HUES64 (cell line): ENCODE measurements at regions not wholly inside any gene's neighbourhood (a gene's known extent, or its start where the extent isn't known, plus 50 kb on each side); places are given as distances from the start of the nearest gene placed in this dataset.
A peak's percentile ranks its signal among the peaks of the same experiment; 100 is the strongest.

Experiments used
- H3K27ac ChIP-seq: 2 replicates; pipeline ENCODE4 v1.7.0; 2013; ENCODE audit warnings: low read depth, low read length, inconsistent platforms
- H3K27me3 ChIP-seq: 2 replicates; pipeline ENCODE4 v1.6.1; 2013; ENCODE audit warnings: mild to moderate bottlenecking, low read length; ENCODE audit not compliant: insufficient read depth
- H3K36me3 ChIP-seq: 2 replicates; pipeline ENCODE4 v1.6.1; 2013; ENCODE audit warnings: mild to moderate bottlenecking, low read length; ENCODE audit not compliant: insufficient read depth
- H3K4me1 ChIP-seq: 2 replicates; pipeline ENCODE4 v1.6.1; 2013; ENCODE audit warnings: mild to moderate bottlenecking, low read length, moderate library complexity; ENCODE audit not compliant: insufficient read depth
- H3K4me3 ChIP-seq: 2 replicates; pipeline ENCODE4 v1.5.1; 2013; ENCODE audit warnings: mild to moderate bottlenecking, low read length, moderate library complexity
- H3K9ac ChIP-seq: 2 replicates; pipeline ENCODE4 v1.6.1; 2013; ENCODE audit warnings: mild to moderate bottlenecking, low read depth, low read length
- H3K9me3 ChIP-seq: 2 replicates; pipeline ENCODE4 v1.6.1; 2013; ENCODE audit warnings: low read depth, low read length; ENCODE audit not compliant: insufficient read depth
- WGBS: fragments of 150-250, 120-280 bp; methylation state at CpG from one replicate; pipeline ENCODE4 v1.1.7; 2013; ENCODE audit warnings: missing lambda C conversion rate; 5-methylcytosine and 5-hydroxymethylcytosine counted together

DNA sequence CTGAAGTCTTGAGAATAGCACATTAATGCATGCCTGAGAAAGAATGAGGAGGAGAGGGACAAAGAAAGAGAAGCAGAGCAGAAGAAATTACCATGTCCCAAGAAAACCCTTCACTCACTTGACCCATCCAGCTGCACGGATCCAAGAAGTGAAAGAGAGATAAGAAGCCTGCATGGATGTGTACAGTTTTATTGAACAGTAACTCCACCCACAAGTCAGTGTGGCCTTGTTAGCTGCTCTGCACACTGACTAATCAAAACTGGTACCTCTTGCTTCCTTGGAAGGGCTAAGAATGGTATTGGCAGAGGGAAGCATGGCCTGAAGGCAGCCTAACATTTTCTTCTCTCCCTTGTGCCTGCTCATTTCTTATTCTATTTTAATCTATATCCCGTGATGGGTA, 163.9 kb downstream of the SLC7A11 start:
- no peaks in the 10 kb centered on the region for H3K9me3 ChIP-seq
- no peaks in the 10 kb centered on the region for H3K27me3 ChIP-seq
- no peaks in the 10 kb centered on the region for H3K4me1 ChIP-seq
- no peak overlapping the region for H3K9ac ChIP-seq
- no peak overlapping the region for H3K27ac ChIP-seq
- no peak overlapping the region for H3K4me3 ChIP-seq
- WGBS: 100% methylated on average over 2 of the region's 2 CpGs
- H3K36me3 ChIP-seq: no peaks in the 10 kb centered on the region

DNA sequence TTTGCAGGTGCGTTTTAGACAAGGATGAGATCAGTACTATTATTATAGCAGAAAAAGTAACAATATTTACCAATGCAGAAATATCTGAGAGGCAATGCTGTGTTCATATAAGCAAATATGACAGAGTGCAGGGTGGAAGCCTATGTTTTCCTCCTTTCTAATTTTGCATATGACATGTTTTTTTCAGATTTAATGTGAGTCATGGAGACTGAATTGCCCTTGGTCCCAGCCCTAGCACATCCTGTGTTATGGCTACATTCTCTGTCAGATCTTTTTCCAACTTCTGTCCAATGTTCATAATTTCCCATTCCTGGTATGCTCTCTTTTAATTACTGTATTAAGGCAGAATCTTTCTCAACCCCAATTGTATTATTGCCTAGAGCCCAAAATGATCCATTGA, 165.6 kb downstream of the SLC7A11 start:
- 100% methylated on average over 1 of the region's 1 CpG for WGBS

DNA sequence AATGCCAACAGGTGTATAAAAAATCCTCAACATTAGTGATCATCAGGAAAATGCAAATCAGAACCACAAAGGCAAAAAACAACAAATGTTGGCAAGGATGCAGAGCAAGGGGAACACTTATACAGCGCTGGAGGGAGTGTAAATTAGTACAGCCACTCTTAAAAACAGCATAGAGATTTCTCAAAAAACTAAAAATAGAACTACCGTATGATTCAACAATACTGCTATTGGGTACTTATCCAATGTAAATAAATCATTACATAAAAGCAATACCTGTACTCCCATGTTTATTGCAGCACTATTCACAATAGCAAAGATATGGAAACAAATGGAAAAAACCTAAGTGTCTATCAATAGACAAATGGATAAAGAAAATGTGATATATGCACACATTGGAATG, 171.3 kb downstream of the SLC7A11 start:
- Histone ChIP-seq H3K9ac (no peak overlapping the region), H3K36me3 (no peaks in the 10 kb centered on the region), H3K27me3 (no peaks in the 10 kb centered on the region), H3K4me3 (no peak overlapping the region), H3K4me1 (no peaks in the 10 kb centered on the region), H3K27ac (no peak overlapping the region), H3K9me3 (no peaks in the 10 kb centered on the region)
- 93% methylated on average over 2 of the region's 2 CpGs for WGBS

More for the DNA sequence above, 165.6 kb downstream of the SLC7A11 start:
- no peak overlapping the region for H3K9ac ChIP-seq
- no peak overlapping the region for H3K27ac ChIP-seq
- no peaks in the 10 kb centered on the region for H3K27me3 ChIP-seq
- no peaks in the 10 kb centered on the region for H3K9me3 ChIP-seq
- H3K36me3 ChIP-seq: no peaks in the 10 kb centered on the region
- no peaks in the 10 kb centered on the region for H3K4me1 ChIP-seq
- H3K4me3 ChIP-seq: no peak overlapping the region

DNA sequence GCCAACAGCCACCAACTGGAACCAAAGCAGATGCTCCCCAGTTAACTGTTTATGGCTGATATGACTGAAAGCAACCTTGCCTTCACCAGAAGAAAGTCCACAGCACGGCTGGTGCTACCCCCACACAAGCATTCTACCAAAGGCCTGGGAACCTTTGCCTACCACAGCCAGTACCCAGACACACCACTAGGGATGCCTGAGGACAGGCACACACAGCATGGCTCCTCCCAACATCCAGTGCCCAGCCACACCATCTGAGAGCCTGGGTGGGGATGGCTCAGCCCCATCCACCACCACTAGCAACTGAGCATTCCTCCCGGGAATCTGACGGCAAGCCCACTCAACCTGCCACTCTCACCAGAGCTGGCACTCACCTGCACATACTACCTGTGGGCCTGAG, 178.6 kb downstream of the SLC7A11 start:
- Histone ChIP-seq H3K4me1 (no peaks in the 10 kb centered on the region), H3K9me3 (no peaks in the 10 kb centered on the region)
- 95% methylated on average over 3 of the region's 3 CpGs for WGBS

DNA sequence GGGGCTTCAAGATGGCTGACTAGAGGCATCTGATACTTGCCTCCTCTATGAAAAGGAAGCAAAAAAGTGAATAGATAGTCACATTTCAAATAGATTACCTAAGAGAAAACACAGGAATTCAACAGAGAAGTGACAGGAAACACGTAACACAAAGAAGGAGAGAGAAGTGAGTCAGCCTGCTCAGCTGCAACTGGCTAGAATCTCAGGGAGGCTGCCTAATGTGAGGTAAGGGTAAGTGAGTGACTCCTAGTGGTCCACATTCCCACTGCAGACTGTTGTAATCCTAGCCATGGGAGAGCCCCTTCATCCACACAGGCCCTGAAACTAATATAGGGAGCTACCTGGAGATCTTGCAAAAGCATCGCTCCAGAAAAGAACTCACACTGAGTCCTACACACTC, 179.2 kb downstream of the SLC7A11 start:
- 91% methylated on average over 2 of the region's 2 CpGs for WGBS
- H3K9me3 ChIP-seq: no peaks in the 10 kb centered on the region

More for the DNA sequence above, 178.6 kb downstream of the SLC7A11 start:
- Histone ChIP-seq H3K9ac (no peak overlapping the region), H3K36me3 (no peaks in the 10 kb centered on the region), H3K4me3 (no peak overlapping the region), H3K27ac (no peak overlapping the region), H3K27me3 (no peaks in the 10 kb centered on the region)

DNA sequence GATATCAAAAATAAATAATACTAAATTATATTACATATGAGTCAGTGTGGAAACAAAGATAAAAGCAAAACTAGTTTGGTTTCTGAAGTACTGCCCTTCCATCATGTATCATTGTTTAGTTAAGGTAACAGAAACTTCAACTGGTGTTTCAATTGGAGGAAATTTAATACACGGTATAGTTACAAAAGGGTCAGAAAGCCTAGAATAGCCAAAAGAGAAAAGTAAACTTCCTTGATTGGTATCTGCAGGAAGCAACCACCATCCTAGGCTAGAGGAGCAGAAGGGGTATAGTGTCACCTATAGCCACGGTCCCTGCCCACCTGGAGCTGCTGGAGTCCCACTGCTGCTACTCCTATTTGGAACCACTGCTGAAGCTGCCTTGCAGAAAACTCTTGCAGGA, 185.6 kb downstream of the SLC7A11 start:
- no peaks in the 10 kb centered on the region for H3K36me3 ChIP-seq
- H3K27ac ChIP-seq: no peak overlapping the region
- H3K9me3 ChIP-seq: no peaks in the 10 kb centered on the region
- WGBS: 97% methylated on average over 2 of the region's 2 CpGs
- no peak overlapping the region for H3K9ac ChIP-seq
- no peaks in the 10 kb centered on the region for H3K27me3 ChIP-seq
- H3K4me1 ChIP-seq: peaks cover 7% of the 10 kb centered on the region; the same call in 1 of the 2 replicates
- no peak overlapping the region for H3K4me3 ChIP-seq

More for the DNA sequence above, 179.2 kb downstream of the SLC7A11 start:
- no peaks in the 10 kb centered on the region for H3K36me3 ChIP-seq
- no peaks in the 10 kb centered on the region for H3K4me1 ChIP-seq
- H3K27ac ChIP-seq: no peak overlapping the region
- H3K4me3 ChIP-seq: no peak overlapping the region
- no peaks in the 10 kb centered on the region for H3K27me3 ChIP-seq
- H3K9ac ChIP-seq: no peak overlapping the region

DNA sequence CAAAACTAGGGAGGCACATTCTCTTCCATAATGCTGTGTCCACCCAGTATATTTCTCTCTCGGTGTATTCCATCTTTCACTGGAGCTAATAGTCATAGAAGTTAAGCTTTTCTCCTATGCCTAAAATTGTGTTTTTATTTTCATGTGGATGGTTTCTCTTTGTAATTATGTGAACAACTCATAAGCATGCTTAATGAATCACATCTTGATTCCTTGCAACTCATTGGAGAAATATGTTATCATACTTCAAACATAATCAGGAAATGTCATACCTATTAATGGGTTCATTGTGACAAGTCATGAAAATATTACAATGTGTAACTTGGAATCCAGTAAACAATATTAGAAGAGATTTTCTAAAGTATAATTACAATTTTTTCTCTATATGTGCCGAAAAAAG, 186.3 kb downstream of the SLC7A11 start:
- no peaks in the 10 kb centered on the region for H3K9me3 ChIP-seq
- H3K36me3 ChIP-seq: no peaks in the 10 kb centered on the region
- no peak overlapping the region for H3K4me3 ChIP-seq
- no peak overlapping the region for H3K9ac ChIP-seq
- 100% methylated on average over 1 of the region's 2 CpGs for WGBS
- H3K27ac ChIP-seq: no peak overlapping the region
- H3K27me3 ChIP-seq: no peaks in the 10 kb centered on the region
- peaks cover 9% of the 10 kb centered on the region; the same call in 1 of the 2 replicates for H3K4me1 ChIP-seq

DNA sequence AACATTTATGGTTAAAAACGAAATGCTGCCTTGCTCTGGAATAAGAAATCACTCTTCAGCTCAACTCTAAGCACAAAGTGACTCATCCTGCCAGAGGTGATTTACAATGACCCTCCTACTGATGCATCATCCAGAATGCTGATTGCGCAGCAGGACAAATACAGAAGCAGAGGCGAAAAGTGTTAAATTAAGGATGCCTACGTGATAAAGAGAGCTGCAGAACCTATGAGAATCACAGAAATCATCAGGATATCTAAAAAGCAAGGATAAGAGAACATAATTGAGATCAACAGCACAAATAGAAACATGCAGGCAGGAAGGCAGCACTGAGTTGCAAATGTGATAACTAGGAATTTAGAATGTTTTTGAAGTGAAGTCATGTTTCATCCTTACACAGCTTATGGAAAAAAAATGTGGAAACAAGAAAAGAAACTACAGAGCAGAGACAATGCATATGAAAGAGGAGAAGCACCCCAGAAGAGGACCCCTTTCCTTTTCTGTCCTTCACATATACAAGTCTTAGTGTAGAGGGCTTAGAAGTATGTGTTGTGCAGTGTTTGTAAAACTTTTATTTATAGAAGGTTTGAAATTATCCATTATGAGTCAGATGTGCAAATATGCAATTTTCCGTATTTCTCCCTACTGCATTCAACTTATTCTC, 188.4 kb downstream of the SLC7A11 start:
- no peaks in the 10 kb centered on the region for H3K36me3 ChIP-seq
- H3K27ac ChIP-seq: peak overlapping the region; percentile 72
- no peaks in the 10 kb centered on the region for H3K27me3 ChIP-seq
- WGBS: 57% methylated on average over 4 of the region's 5 CpGs
- H3K4me3 ChIP-seq: no peak overlapping the region
- H3K9ac ChIP-seq: no peak overlapping the region
- H3K4me1 ChIP-seq: peaks cover 27% of the 10 kb centered on the region
- H3K9me3 ChIP-seq: no peaks in the 10 kb centered on the region

DNA sequence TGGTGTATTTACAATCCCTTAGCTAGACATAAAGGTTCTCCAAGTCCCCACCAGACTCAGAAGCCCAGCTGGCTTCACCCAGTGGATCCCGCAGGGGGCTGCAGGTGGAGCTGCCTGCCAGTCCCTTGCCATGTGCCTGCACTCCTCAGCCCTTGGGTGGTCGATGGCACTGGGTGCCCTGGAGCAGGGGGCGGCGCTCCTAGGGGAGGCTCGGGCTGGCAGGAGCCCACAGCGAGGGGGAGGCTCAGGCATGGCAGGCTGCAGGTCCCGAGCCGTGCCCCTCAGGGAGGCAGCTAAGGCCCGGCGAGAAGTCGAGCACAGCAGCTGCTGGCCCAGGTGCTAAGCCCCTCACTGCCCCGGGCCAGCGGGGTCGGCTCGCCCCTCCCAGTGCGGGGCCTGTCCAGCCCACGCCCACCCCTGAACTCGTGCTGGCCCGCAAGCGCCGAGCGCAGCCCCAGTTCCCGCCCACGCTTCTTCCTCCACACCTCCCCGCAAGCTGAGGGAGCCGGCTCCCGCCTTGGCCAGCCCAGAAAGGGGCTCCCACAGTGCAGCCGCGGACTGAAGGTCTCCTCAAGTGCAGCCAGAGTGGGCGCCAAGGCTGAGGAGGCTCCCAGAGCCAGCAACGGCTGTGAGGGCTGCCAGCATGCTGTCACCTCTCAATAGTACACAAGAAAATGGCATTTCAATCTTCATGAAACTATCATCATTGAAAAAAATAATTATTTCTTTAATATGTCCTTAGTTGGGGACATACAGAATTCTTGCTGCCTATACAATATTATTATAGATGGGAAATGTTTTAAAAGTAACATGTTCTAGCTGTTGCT, 189.1 kb downstream of the SLC7A11 start:
- 87% methylated on average over 31 of the region's 31 CpGs for WGBS
- Histone ChIP-seq H3K4me1 (peaks cover 32% of the 10 kb centered on the region), H3K36me3 (no peaks in the 10 kb centered on the region), H3K4me3 (no peak overlapping the region), H3K27ac (peak overlapping the region; percentile 72; the same call in 1 of the 2 replicates), H3K9me3 (no peaks in the 10 kb centered on the region), H3K9ac (no peak overlapping the region), H3K27me3 (no peaks in the 10 kb centered on the region)

DNA sequence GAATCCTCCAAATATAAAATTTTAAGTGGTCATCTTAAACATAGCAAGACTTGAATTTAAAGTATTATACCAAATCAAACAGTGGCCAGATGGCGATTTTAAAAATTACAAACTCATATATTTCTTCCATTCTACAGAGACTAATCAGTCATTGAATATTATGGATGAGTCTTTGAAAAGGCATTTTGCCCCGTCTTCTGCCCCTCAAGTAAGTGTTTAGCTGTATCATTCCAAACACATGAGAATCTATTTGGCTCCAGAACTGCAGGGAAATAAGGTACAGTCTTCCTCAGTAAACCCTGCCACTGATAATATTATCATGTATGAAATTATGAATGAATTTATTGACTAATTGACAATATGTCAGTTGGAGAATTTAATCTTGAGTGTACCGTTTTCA, 191.0 kb downstream of the SLC7A11 start:
- Histone ChIP-seq H3K36me3 (no peaks in the 10 kb centered on the region), H3K27ac (no peak overlapping the region), H3K27me3 (no peaks in the 10 kb centered on the region), H3K4me1 (peaks cover 49% of the 10 kb centered on the region), H3K9ac (no peak overlapping the region), H3K4me3 (no peak overlapping the region), H3K9me3 (no peaks in the 10 kb centered on the region)
- WGBS: 100% methylated on average over 2 of the region's 3 CpGs

DNA sequence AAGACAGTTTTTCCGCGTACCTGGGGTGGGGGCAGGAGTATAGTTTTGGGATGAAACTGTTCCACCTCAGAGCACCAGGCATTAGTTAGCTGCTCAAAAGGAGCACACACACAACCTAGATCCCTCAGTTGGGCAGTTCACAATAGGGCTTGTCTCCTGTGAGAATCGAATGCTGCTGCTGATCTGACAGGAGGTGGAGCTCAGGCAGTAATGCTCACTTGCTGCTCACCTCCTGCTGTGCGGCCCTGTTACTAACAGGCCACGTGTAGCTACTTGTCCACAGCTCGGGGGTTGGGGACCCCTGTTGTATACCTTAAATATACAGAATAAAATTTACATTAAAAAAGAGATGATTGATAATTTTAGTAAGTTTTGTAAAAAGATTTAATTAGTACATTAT, 191.5 kb downstream of the SLC7A11 start:
- Histone ChIP-seq H3K9ac (no peak overlapping the region), H3K4me3 (no peak overlapping the region), H3K27ac (no peak overlapping the region), H3K36me3 (no peaks in the 10 kb centered on the region), H3K9me3 (no peaks in the 10 kb centered on the region), H3K4me1 (peaks cover 49% of the 10 kb centered on the region), H3K27me3 (no peaks in the 10 kb centered on the region)
- WGBS: 54% methylated on average over 5 of the region's 6 CpGs
